H9 (cell line): ENCODE measurements at regions not wholly inside any gene's neighbourhood (a gene's known extent, or its start where the extent isn't known, plus 50 kb on each side); places are given as distances from the start of the nearest gene placed in this dataset.

Experiments
- DNase-seq: peaks from one replicate; pipeline ENCODE4 v3.0.0-alpha.2; 2017
- H2AFZ ChIP-seq: one replicate; pipeline ENCODE4 v1.6.1; 2013; ENCODE audit warnings: mild to moderate bottlenecking, low read length, control low read depth, moderate library complexity
- H2AK5ac ChIP-seq: 2 replicates; pipeline ENCODE4 v1.6.1; 2013; ENCODE audit warnings: low read length, control low read depth, mixed read lengths; ENCODE audit not compliant: insufficient read length
- H2BK120ac ChIP-seq: one replicate; pipeline ENCODE4 v1.6.1; 2013; ENCODE audit warnings: low read depth, mild to moderate bottlenecking, low read length, control low read depth, inconsistent platforms; ENCODE audit not compliant: poor library complexity, severe bottlenecking
- H2BK12ac ChIP-seq: 2 replicates; pipeline ENCODE4 v1.6.1; 2013; ENCODE audit warnings: low read length, control low read depth, mixed read lengths, low read depth; ENCODE audit not compliant: insufficient read length
- H2BK15ac ChIP-seq: 2 replicates; pipeline ENCODE4 v1.6.1; 2013; ENCODE audit warnings: low read depth, low read length, control low read depth
- H2BK20ac ChIP-seq: one replicate; pipeline ENCODE4 v1.6.1; 2013; ENCODE audit warnings: low read depth, mild to moderate bottlenecking, low read length, control low read depth, inconsistent platforms; ENCODE audit not compliant: poor library complexity, severe bottlenecking
- H2BK5ac ChIP-seq: 2 replicates; pipeline ENCODE4 v1.6.1; 2013; ENCODE audit warnings: low read length, control low read depth, mixed read lengths; ENCODE audit not compliant: insufficient read length
- H3K14ac ChIP-seq: 2 replicates; pipeline ENCODE4 v1.6.1; 2013; ENCODE audit warnings: low read length, control low read depth; ENCODE audit not compliant: insufficient read depth
- H3K18ac ChIP-seq: 2 replicates; pipeline ENCODE4 v1.6.1; 2013; ENCODE audit warnings: low read depth, mild to moderate bottlenecking, mixed read lengths, low read length, control low read depth; ENCODE audit not compliant: insufficient read length
- H3K23ac ChIP-seq: 2 replicates; pipeline ENCODE4 v1.6.1; 2013; ENCODE audit warnings: low read length, control low read depth, mixed read lengths, low read depth; ENCODE audit not compliant: insufficient read length
- H3K23me2 ChIP-seq: 2 replicates; pipeline ENCODE4 v1.6.1; 2013; ENCODE audit warnings: low read depth, mild to moderate bottlenecking, mixed read lengths, low read length, control low read depth; ENCODE audit not compliant: insufficient read length, poor library complexity, severe bottlenecking
- H3K27ac ChIP-seq: 2 replicates; pipeline ENCODE4 v1.5.1; 2013; ENCODE audit warnings: low read length, control low read depth, mixed read lengths, low read depth; ENCODE audit not compliant: insufficient read length
- H3K27me3 ChIP-seq: 2 replicates; pipeline ENCODE4 v1.6.1; 2013; ENCODE audit warnings: low read length, control low read depth, inconsistent platforms; ENCODE audit not compliant: insufficient read depth
- H3K4ac ChIP-seq: 2 replicates; pipeline ENCODE4 v1.6.1; 2013; ENCODE audit warnings: low read depth, mild to moderate bottlenecking, control low read depth, inconsistent platforms, low read length, moderate library complexity
- H3K4me1 ChIP-seq: 2 replicates; pipeline ENCODE4 v1.6.1; 2013; ENCODE audit warnings: low read length, control low read depth, inconsistent platforms; ENCODE audit not compliant: insufficient read depth
- H3K4me2 ChIP-seq: 2 replicates; pipeline ENCODE4 v1.6.1; 2013; ENCODE audit warnings: low read length, control low read depth, mixed read lengths; ENCODE audit not compliant: insufficient read length, insufficient read depth
- H3K56ac ChIP-seq: 2 replicates; pipeline ENCODE4 v1.6.1; 2013; ENCODE audit warnings: low read depth, mild to moderate bottlenecking, mixed read lengths, low read length, control low read depth; ENCODE audit not compliant: insufficient read length
- H3K79me1 ChIP-seq: 2 replicates; pipeline ENCODE4 v1.6.1; 2013; ENCODE audit warnings: low read depth, mild to moderate bottlenecking, moderate library complexity, low read length, control low read depth, inconsistent platforms; ENCODE audit not compliant: insufficient read depth, poor library complexity, severe bottlenecking
- H3K79me2 ChIP-seq: 2 replicates; pipeline ENCODE4 v1.6.1; 2013; ENCODE audit warnings: low read length, control low read depth, inconsistent platforms; ENCODE audit not compliant: insufficient read depth
- H3K9ac ChIP-seq: 2 replicates; pipeline ENCODE4 v1.6.1; 2013; ENCODE audit warnings: low read length, control low read depth, mixed read lengths; ENCODE audit not compliant: insufficient read length; ENCODE audit errors: extremely low read depth
- H3K9me3 ChIP-seq: one replicate; pipeline ENCODE4 v1.6.1; 2013; ENCODE audit warnings: low read depth, low read length, inconsistent platforms; ENCODE audit not compliant: control insufficient read depth
- H3T11ph ChIP-seq: one replicate; pipeline ENCODE4 v1.6.1; 2013; ENCODE audit warnings: mild to moderate bottlenecking, low read length, control low read depth, inconsistent platforms
- H4K20me1 ChIP-seq: one replicate; pipeline ENCODE4 v1.6.1; 2013; ENCODE audit not compliant: control insufficient read depth, insufficient read length, insufficient read depth
- H4K5ac ChIP-seq: 2 replicates; pipeline ENCODE4 v1.6.1; 2013; ENCODE audit warnings: low read depth, mild to moderate bottlenecking, mixed read lengths, low read length, control low read depth; ENCODE audit not compliant: insufficient read length
- H4K8ac ChIP-seq: replicated peaks from 2 replicates; pipeline ENCODE4 v1.6.1; 2013; ENCODE audit warnings: low read length, control low read depth, mixed read lengths, low read depth; ENCODE audit not compliant: insufficient read length
- H4K91ac ChIP-seq: 2 replicates; pipeline ENCODE4 v1.6.1; 2013; ENCODE audit warnings: low read depth, mild to moderate bottlenecking, moderate library complexity, mixed read lengths, low read length, control low read depth; ENCODE audit not compliant: insufficient read length
- H3K27ac Mint-ChIP-seq, 3 experiments: 2 replicates in 2 of 3; 3 replicates in 1 of 3; pipeline ENCODE4 v1.8.0; 2020 to 2021; ENCODE audit warnings: mixed read lengths in 3 of 3, mild to moderate bottlenecking in 1 of 3, moderate library complexity in 1 of 3
- H3K27me3 Mint-ChIP-seq: 2 replicates; pipeline ENCODE4 v1.8.0; 2021; ENCODE audit warnings: low read depth, mild to moderate bottlenecking, moderate library complexity, mixed read lengths
- H3K36me3 Mint-ChIP-seq, 3 experiments: 2 replicates in 2 of 3; 3 replicates in 1 of 3; pipeline ENCODE4 v1.8.0; 2020 to 2021; ENCODE audit warnings: low read depth in 3 of 3, mixed read lengths in 3 of 3; ENCODE audit not compliant: insufficient read depth in 1 of 3
- H3K4me1 Mint-ChIP-seq, 2 experiments: 2 replicates each; pipeline ENCODE4 v1.8.0; 2020; ENCODE audit warnings: mixed read lengths in 2 of 2
- H3K4me3 Mint-ChIP-seq, 2 experiments: 2 replicates in 1 of 2; 3 replicates in 1 of 2; pipeline ENCODE4 v1.8.0; 2020 to 2021; ENCODE audit warnings: mild to moderate bottlenecking in 2 of 2, mixed read lengths in 2 of 2, moderate library complexity in 1 of 2
- H3K9me3 Mint-ChIP-seq, 2 experiments: 2 replicates in 1 of 2; 3 replicates in 1 of 2; pipeline ENCODE4 v1.8.0; 2020; ENCODE audit warnings: mild to moderate bottlenecking in 2 of 2, mixed read lengths in 2 of 2, moderate library complexity in 1 of 2
- WGBS: extraction: QIAGEN DNeasy Blood & Tissue Kit; methylation state at CpG from one replicate; pipeline ENCODE4 v1.1.7; 2013; ENCODE audit warnings: missing lambda C conversion rate, low lambda C conversion rate, mixed read lengths; ENCODE audit not compliant: insufficient read length; ENCODE audit errors: extremely low coverage; 5-methylcytosine and 5-hydroxymethylcytosine counted together
- TF ChIP-seq, protein P1 (sequence below): fragments of 200-600 bp; sonication (generic); conservative IDR thresholded peaks from 3 replicates; pipeline ENCODE4 v1.8.0; 2021; ENCODE audit warnings: antibody characterized with exemption, mild to moderate bottlenecking

DNA sequence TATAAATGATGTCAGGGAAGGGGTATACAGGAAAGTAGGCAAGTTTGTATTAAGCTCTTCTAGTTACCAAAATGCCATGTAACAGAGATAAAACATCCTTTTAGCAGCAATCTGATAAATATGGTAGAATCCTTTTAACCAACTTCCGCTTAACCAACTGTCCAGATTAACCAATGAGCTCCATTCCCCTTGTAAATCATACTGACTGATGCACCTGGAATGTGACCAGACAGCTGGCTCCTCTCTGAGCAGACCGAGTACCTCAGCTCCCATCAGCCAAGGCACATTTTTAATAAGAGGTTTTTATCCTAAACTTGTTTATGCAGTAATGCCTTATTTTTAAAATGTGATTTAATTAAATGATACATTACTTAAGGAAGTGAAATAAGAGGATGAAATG is 66.4 kb downstream of the KLF12 start:
- Mint-ChIP-seq H3K9me3 (no peaks in the 10 kb centered on the region), H3K27ac (peak overlapping the region in 1 of 3 experiments; percentile 43; a peak in 1 of 7 replicates), H3K36me3 (no peaks in the 10 kb centered on the region; a peak in 2 of 7 replicates), H3K4me3 (no peak overlapping the region), H3K4me1 (no peaks in the 10 kb centered on the region), H3K27me3 (no peaks in the 10 kb centered on the region)
- no peak overlapping the region for H2AFZ ChIP-seq
- H2BK120ac ChIP-seq: no peak overlapping the region
- no peaks in the 10 kb centered on the region for H4K20me1 ChIP-seq
- no peak overlapping the region for H4K91ac ChIP-seq
- H3K27me3 ChIP-seq: no peaks in the 10 kb centered on the region
- no peak overlapping the region for H3K23ac ChIP-seq
- H3K56ac ChIP-seq: no peak overlapping the region
- H2BK5ac ChIP-seq: no peak overlapping the region
- H3K9me3 ChIP-seq: no peaks in the 10 kb centered on the region
- TF ChIP-seq, protein P1, sequence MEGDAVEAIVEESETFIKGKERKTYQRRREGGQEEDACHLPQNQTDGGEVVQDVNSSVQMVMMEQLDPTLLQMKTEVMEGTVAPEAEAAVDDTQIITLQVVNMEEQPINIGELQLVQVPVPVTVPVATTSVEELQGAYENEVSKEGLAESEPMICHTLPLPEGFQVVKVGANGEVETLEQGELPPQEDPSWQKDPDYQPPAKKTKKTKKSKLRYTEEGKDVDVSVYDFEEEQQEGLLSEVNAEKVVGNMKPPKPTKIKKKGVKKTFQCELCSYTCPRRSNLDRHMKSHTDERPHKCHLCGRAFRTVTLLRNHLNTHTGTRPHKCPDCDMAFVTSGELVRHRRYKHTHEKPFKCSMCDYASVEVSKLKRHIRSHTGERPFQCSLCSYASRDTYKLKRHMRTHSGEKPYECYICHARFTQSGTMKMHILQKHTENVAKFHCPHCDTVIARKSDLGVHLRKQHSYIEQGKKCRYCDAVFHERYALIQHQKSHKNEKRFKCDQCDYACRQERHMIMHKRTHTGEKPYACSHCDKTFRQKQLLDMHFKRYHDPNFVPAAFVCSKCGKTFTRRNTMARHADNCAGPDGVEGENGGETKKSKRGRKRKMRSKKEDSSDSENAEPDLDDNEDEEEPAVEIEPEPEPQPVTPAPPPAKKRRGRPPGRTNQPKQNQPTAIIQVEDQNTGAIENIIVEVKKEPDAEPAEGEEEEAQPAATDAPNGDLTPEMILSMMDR: no peak
- no peaks in the 10 kb centered on the region for H3K79me2 ChIP-seq
- H3K18ac ChIP-seq: no peak overlapping the region
- H3K79me1 ChIP-seq: no peaks in the 10 kb centered on the region
- no peak overlapping the region for H2AK5ac ChIP-seq
- no peak overlapping the region for H3K14ac ChIP-seq
- H3K4me1 ChIP-seq: no peaks in the 10 kb centered on the region
- H3K27ac ChIP-seq: no peak overlapping the region
- no peak overlapping the region for H2BK12ac ChIP-seq
- H3K4ac ChIP-seq: no peak overlapping the region
- H3K23me2 ChIP-seq: no peaks in the 10 kb centered on the region
- no CpG with 5 or more reads among the region's 2 CpGs for WGBS
- H3K9ac ChIP-seq: no peak overlapping the region
- H2BK15ac ChIP-seq: no peak overlapping the region
- no peak overlapping the region for H3T11ph ChIP-seq
- H3K4me2 ChIP-seq: no peak overlapping the region
- DNase-seq: no peak
- H4K8ac ChIP-seq: no peak overlapping the region
- H2BK20ac ChIP-seq: no peak overlapping the region
- no peak overlapping the region for H4K5ac ChIP-seq
